Non-pigmented ciliary epithelial cell (primary cell): ENCODE measurements at regions not wholly inside any gene's neighbourhood (a gene's known extent, or its start where the extent isn't known, plus 50 kb on each side); places are given as distances from the start of the nearest gene placed in this dataset.
"Not testable (repeated sequence)": the region's sequence is repeated elsewhere in the genome, so short reads cannot be mapped to it uniquely, and the experiment has no call there.

ENCODE experiments used
- DNase-seq: peaks from one replicate; pipeline ENCODE4 v3.0.0-alpha.2; 2010; ENCODE audit warnings: low read depth

DNA sequence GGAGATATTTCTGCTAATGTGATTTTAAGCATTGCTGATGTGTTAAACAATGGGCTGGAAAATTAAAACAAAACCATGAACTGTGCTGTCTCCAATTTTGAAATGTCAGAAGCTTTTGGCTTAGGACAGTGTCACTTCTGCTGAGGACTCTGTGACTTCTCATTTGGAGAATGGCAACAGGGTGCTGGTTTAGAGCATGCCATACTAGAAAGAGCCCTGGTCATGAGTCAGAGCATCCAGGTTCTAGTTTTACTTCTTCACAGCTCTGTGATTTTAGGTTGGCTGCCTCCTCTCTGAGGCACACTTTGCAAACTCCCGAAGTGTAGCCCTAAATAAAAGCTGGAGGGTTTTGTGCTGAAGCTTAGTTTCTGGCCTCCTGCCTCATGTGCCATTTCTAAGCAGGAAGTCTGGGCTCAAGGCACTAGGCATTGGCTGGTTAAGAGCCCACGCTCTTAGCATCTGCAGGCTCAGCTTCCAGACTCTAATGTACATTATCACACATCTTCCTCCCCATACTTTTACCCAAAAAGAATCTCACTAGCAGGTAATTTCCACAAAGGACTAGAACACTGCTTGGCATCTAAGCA lies 193.8 kb downstream of the CNTN3 start:
- no peak for DNase-seq

DNA sequence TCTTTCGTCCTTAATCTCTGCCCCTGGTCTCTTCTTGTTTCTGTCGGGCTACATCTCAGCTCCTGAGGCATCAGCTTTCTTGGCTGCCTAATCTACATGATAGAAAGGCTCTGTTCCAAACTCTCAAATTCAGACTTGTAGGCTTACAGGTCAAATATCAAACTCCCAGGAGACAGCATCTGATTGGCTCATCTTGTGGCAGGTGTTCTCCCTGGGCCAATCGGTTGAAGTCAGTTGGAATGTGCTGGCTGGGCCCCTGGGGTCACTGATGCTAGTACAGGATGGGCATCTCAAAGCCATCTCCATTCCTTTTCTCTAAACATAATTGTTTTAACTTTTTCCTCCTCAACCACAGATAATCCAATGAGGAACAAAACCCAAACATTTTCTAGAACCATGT lies 198.7 kb downstream of the CNTN3 start:
- DNase-seq, result no peak

DNA sequence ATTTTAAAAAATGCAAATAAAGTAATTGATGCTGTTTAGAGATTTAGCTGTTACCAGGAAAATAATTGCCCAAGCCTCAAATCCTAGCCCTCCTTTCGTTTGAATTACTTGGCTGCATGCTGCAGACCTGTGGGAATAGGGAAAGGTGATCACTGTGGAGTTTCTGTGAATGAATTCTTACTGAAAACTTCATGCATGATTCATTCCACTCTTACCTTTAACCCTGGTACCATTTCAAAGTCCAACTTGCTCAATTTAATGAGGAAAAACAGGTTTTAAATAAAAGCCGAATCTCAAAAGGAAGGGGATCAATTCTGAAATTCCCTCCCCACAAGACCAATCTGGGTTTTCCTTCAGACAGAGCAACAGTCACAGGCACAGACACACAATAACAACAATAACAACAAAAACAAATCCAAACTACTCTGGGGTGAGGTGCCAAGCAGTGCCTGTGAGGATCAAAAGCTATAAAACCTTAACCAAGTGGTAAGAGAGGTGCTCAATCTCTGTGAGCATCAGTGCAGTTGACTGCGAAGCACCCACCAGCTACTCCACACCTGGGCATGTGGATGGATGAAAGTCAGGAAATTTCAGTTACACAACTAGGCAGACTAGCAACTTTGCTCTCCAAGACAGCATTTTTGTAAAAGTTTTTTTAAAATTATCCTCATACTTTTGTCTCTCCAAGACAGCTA lies 200.8 kb downstream of the CNTN3 start:
- DNase-seq, result no peak

DNA sequence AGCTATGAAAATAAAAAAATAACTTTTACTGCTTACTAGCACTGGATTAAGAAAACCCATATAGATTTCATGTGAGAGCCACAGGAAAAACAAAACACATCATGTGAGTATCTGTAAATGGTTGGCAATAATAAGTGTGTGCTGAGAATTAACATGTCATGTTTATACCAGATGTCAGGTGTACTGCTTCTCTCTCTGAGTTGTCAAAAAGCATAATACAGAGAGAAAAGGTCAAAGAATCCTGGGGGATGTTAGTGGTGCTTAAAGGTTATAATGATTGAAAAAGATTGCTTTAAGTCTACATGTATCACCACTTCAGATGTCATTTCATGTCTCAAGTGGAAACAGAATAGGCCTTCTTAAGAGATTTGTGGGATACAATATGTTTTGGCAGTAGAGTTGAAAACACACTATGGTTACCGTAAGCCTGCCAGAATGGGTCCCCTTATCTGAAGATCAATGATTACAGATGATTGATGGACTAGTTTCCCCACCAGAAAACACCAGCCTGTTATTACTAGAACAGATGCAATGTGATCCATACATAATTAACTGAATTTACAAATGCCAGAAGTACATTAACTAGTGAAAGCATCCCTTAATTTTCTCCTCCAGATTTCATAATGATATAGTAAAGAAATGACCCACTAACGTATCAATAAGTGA lies 204.1 kb downstream of the CNTN3 start:
- no peak for DNase-seq

DNA sequence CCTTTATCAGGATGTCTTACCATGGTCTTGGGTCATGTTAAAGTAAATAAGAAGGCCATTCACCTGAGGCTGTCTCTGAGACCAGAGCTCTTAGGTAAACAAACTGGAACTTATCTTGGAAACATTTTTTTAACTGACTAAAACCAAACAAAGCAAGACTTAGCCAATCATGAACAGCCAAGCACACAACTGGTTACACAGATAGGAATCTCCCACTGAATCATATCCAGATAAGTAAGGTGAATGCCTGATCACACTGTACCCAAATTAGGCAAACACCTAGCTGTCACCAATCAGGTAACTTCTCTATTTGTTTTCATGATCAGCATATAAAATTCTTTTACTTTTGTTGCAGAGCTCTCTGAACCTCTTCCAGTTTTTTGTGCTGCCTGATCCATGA lies 205.4 kb downstream of the CNTN3 start:
- DNase-seq, result no peak

DNA sequence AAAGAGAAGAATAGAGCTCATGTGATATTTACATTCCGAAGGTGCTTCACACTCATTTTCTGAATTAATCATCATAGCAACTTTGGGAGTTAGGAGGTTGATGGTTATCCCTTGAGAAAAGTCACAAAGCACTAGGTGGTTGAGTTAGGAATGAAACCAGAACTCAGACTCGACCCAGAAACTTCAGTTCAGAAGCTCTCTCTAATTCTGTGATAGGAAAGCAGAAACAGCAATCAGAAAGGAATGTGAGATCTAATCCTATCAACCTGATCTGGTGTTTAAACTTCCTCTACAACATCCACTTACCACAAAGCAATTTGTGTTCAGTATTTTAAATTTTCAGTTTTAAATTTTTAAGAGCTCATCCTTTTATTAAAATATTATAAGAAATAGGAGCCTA lies 211.2 kb downstream of the CNTN3 start:
- no peak for DNase-seq

DNA sequence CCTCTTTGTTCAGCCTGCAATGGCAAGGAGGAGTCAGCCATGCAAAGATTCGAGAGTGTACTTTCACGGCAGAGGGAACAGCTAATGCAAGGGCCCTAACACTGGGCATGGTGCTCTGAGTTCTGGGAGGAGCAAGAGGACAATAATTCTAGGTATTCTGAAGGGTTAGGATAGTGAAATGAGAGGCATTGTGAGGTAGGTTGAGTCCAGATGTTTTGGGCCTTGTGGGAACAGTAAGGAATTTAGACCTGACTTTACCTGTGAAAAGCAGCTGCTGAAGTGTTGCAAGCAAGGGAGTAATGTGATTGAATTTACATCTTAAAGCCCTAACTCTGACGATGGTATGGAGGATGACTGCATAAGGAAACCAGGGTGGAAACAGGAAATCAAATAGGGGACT lies 211.6 kb downstream of the CNTN3 start:
- DNase-seq, result no peak

DNA sequence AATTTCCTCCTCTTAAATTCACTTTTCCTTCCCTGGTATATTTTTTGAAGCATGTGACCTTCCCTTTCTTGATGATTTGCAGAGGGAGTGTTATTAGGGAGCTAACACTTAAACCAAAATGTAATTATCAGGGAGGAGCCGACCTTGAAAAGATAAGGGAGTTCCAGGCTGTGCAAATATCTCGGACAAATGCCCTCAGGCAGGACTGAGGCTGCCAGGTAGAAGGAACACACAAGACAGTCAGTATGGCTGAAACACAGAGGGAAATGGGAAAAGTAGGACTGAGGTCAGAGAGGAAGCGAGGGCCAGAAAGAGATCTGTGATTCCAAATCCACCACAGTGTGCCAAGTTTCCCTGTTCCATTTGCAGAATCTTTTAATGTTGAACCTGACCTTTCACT lies 221.0 kb downstream of the CNTN3 start:
- DNase-seq, result no peak

DNA sequence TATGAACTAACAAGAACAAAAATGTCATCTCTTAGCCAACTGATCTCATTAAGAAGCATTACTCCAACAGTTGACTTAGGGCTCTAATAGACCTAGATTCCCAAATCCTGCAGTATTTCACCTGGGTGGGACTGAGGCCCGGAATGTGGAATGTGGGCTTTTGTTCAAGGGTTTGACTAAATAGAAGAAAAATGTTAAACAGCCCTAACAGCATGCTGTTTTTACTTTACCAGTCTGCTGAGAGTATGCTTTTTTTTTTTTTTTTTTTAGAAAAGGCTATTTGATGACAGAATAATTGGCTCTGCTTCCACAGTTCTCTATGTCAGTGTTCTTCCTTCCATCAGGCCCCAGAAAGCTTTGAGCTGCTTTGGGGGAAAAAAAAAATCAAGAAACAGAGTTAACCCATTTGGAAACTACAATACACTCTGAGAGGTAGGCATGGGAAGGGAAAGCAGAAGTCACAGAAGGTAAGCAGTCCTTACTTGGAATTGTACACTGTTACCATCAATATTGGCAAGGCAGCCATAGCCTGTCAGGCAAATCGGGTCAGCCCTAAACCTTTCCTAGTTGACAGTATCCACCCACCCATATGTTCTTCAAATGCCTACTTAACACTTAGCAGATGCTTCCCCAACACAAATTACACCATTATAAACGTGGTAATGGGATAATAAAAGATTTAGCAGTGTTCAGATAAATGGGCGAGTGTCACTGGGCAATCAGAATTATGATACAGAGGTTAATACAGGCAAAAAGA lies 224.2 kb downstream of the CNTN3 start:
- no peak for DNase-seq

DNA sequence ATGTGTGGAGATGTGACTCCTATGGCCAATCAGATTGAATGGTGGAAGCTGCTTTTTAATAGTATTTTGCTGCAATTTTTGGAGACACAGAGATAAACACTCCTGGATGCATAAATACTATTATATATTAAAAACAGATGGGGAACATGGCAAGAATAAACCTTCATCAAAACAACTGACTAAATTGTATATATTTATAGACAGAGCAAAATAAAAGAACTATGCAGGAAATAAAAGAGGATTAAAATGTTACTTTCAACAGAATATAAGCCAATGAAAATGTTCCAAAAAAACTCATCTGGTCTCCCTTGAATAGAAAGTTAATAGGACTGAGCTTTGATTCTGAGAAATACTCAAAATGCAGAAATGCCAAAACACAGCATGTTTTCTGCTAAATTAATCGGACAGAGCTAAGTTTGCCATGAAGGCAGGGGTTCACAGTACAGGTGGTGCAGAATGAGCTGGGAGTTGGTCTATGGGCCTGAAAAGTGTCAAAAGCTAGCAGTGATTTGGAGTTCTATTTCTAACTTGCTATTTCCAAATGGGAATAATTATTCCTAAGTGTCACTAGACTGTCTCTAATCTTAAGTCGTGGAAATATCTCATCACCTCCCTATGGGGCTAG lies 227.2 kb downstream of the CNTN3 start:
- no peak for DNase-seq

DNA sequence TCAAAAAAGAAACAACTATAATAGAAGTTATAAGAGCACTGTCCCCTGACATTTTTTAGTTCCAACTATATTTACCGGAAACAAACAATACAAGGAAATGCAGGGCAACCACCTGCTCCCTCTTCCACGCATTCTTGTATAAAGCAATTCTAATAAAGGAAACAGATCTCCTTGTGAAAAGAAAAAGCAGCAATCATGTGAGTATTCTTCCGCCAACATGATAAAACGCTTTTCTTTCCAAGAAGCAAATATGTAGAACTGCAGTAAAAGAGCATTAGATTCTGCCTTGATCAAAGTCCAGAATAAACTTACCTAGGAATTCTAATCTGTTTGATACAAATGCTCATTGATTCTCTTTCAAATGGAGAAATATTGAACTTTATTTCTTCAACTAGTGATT lies 230.3 kb downstream of the CNTN3 start:
- DNase-seq, result no peak

DNA sequence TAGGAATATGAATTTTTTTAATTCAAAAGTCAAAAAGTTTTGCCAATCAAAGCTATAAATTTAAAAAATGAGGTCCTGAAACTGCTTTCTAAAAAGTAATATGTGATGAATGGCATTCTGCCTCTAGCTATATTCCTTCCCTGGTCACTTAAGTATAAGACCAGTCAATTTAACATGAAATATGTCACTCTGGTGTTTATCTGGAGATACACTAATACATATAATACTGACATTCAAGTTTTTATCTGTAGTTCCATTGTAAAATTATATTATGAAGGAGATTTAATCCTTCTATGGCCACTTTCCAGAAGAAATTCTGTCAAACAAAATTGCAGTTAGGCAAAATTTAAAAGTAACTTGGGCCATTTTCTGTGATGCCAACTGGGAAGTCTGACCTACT lies 236.8 kb downstream of the CNTN3 start:
- DNase-seq, result no peak

DNA sequence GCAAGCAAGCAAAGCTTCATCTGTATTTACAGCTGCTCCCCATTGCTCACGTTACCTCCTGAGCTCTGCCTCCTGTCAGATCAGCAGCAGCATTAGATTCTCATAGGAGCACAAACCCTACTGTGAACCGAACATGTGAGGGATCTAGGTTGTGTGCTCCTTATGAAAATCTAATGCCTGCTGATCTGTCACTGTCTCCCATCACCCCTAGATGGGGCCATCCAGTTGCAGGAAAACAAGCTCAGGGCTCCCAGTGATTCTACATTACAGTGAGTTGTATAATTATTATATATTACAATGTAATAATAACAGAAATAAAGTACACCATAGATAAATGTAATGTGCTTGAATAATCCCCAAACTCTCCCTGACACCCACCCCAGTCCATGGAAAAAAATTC lies 238.1 kb downstream of the CNTN3 start:
- not testable (repeated sequence) for DNase-seq

DNA sequence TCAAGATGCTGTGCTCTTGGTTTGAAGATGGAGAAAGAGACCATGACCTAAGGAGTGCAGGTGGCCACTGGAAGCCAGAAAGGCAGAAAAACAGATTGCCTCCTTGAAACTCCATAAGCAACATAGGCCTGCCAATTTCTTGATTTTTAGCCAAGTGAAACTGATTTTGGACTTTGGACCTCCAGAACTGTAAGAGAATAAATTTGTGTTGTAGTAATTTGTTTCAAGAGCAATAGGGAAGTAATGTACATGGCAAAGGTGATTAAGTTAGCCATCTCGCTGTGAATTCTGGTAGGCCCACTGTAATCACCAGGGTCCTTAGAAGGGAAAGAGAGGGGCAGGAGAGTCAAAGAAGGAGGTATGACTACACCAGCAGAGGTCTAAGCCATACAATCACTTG lies 238.8 kb downstream of the CNTN3 start:
- DNase-seq, result no peak

DNA sequence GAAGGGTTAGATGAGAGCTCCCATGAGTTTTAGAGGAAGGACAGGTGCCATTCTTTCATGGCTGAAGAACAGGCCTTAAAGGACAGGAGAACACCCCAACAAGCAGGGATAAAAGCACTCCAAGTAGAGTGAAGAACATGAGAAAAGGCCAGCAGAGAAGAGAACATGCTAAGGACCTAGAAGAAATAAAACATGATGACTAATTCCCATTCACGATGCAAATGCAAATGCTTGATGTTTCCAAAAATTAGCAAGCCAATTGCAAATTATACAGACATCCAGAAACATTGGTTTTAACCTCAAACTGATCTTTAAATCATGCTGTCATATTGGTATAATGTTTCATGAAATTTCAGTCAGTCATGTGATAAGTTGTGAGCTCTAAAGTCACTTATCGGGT lies 241.7 kb downstream of the CNTN3 start:
- no peak for DNase-seq

DNA sequence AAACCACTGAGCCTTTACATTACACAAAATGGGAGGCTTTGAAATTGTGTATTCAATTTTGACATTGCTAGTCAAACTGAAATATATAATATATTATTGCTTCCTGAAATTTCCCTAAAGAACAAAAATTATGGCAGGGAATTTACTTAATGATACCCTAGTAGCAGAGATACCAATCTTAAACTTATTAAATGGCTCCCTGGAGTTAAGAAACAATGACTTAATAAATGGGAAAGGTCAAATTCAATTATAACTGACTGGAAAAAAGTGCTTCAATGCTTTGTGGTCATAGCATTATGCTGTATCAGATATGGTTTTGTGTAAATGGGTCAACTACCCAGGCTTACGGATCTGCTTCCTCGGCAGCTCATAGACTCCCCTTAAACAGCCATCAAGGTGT lies 244.1 kb downstream of the CNTN3 start:
- no peak for DNase-seq

DNA sequence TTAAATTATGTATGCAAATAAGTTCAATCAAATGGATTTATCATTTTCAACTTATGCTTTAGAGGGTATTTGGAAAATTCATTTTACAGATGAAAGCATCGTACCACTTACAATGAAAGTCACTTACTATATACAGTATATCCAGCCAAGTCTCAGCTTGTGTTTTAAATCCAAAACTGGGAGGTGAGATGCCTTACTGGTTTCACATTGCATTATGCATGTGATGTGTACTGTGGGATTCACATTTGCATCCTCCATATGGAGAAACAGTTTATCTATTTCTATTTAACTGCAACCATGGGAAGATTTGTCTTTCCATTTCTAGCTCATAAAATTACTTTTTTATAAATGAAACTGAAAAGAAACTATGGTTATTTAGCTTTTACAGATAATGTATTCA lies 248.1 kb downstream of the CNTN3 start:
- no peak for DNase-seq

DNA sequence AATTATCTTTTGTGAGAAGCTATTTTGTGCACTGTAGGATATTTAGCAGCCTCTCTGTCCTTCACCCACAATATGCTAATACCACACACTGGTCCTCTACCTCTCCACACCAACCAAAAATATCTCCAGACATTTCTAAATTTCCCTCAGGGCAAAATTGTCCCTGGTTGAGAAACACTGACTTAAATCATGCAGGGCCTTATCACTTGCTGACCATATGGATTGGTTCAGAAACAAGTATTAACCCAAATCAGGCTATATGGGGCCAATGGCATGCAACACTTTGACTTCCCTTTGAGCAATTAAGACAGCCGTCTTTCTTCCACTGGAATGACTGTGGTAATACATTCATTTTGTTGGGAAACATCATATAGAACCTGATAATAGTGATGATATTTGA lies 251.1 kb downstream of the CNTN3 start:
- no peak for DNase-seq

DNA sequence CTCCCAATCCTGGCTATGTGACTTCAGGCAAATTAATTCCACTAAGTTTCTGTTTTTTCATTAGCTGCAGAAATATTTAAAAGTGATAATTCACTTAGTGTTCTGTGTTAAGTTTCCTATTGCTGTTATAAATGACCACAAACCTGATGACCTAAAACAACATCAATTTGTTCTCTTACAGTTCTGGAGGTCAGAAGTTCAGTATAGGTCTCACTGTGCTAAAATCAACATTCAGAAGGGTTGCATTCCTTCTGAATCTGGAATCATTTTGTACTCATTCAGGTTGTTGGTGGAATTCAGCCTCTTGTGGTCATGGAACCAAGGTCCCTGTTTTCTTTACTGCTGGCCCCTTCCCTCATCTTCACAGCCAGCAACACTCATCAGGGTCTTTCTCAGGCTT lies 254.1 kb downstream of the CNTN3 start:
- no peak for DNase-seq

DNA sequence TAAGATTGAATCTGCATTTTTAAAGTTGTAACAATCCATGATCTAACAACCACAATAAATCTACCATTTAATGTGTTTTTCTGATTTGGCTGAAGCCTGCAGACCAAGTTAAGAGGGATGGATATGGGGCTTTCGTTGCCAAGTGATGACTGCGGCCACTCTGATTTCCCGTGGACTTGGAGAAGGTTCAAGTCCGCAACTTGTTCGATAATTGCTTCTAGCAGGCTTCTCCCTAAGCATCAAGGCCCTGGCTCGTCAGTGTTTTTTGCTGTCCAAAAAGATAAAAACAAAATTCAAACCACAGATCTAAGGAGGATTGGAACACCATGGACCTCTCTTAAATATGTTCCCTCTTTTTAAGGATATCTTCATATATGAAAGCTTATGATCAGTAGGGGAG lies 256.6 kb downstream of the CNTN3 start:
- DNase-seq, result no peak

DNA sequence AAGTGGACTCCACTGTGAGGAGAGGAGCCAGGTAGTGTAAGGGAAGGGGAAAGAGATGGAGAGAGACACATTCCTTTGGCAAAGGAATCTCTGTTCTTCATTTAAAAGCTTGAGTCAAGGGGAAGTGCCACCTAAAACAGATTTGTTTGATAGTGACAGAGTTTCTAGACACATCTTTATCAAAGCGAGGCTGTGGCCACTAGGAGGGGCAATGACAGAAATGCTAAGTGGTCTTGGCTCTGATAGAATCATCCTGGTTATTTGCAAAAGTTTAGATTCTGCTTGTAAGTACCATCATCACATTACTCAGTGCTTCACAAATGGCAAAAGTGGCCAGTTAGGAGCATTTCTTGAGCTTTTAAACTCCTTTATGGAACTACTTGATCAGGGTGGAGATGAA lies 261.4 kb downstream of the CNTN3 start:
- no peak for DNase-seq

DNA sequence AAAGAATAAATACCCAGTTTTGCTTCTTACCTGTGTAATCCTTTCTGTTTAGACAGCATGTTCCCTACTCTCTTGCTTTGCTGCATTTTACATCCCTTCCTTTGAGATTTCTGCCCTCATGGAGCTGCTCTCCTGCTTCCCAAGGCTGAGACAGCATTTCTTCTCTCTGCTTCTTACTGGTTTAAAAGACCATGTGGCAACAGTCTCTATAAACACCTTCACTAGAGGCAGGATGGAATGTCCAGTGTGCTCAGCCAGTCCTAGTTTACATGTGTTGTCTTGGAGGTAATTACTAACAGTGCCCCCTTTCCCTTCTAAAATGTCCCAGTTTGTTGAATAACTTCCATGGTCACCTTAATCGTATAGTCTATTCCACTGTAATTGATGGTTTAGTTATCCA lies 262.3 kb downstream of the CNTN3 start:
- DNase-seq, result no peak

DNA sequence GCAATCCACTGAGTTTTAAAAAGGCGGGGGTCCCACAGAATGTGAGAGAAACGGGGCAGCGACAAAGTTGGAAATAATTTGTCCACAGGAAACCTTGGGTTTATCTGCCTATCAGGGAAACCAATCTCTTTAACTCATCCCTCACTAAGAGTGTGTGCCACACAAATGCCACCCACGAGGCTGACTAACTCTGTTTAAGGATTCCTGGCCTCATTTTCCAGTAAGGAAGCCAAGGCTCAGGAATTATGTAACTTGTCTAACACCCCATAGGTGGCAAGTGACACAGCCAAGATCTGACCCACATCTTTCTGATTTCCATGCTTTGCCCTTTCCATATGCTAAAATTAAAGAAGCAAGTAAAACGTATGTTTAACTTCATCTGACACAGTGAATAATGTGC lies 263.2 kb downstream of the CNTN3 start:
- no peak for DNase-seq
